Hematopoietic multipotent progenitor cell treated with erythropoietin and hydrocortisone succinate and interleukin-3 and kit ligand, for 17 days (in vitro differentiated cells): ENCODE measurements at regions not wholly inside any gene's neighbourhood (a gene's known extent, or its start where the extent isn't known, plus 50 kb on each side); places are given as distances from the start of the nearest gene placed in this dataset.

Experiments
- DNase-seq: peaks from one replicate; pipeline ENCODE4 v3.0.0-alpha.2; 2015; ENCODE audit warnings: low spot score

GRCh38 chr6:9482030-9482738, 932.7 kb downstream of the TFAP2A start:
- DNase-seq = no peak

GRCh38 chr6:9481292-9482029, 933.4 kb downstream of the TFAP2A start:
- DNase-seq = no peak

GRCh38 chr6:9468277-9468676, 946.6 kb downstream of the TFAP2A start:
- DNase-seq = no peak

GRCh38 chr6:9467741-9468140, 947.1 kb downstream of the TFAP2A start:
- no peak for DNase-seq

- no peak for DNase-seq
These were observed 950.3 kb downstream of the TFAP2A start for GRCh38 chr6:9464583-9464982.

GRCh38 chr6:9463311-9463710, 951.6 kb downstream of the TFAP2A start:
- DNase-seq = no peak

- no peak for DNase-seq
These were observed 953.7 kb downstream of the TFAP2A start for GRCh38 chr6:9461188-9461587.

GRCh38 chr6:9458424-9458823, 956.5 kb downstream of the TFAP2A start:
- no peak for DNase-seq

- DNase-seq = no peak
These were observed 958.8 kb downstream of the TFAP2A start for GRCh38 chr6:9455864-9456658.

- DNase-seq = no peak
These were observed 975.1 kb downstream of the TFAP2A start for GRCh38 chr6:9439621-9440330.

- DNase-seq = no peak
These were observed 977.0 kb downstream of the TFAP2A start for GRCh38 chr6:9437836-9438235.

GRCh38 chr6:9435281-9435680, 979.6 kb downstream of the TFAP2A start:
- DNase-seq = no peak

- no peak for DNase-seq
These were observed 982.9 kb downstream of the TFAP2A start for GRCh38 chr6:9431945-9432344.

GRCh38 chr6:9428421-9429172, 986.3 kb downstream of the TFAP2A start:
- DNase-seq = no peak

GRCh38 chr6:9422138-9422537, 986.8 kb upstream of the SLC35B3 start:
- no peak for DNase-seq

- no peak for DNase-seq
These were observed 985.1 kb upstream of the SLC35B3 start for GRCh38 chr6:9420316-9421015.

GRCh38 chr6:9417400-9417799, 982.1 kb upstream of the SLC35B3 start:
- no peak for DNase-seq

GRCh38 chr6:9412951-9413559, 977.7 kb upstream of the SLC35B3 start:
- DNase-seq = no peak

GRCh38 chr6:9409126-9409525, 973.8 kb upstream of the SLC35B3 start:
- no peak for DNase-seq

- DNase-seq = no peak
These were observed 973.2 kb upstream of the SLC35B3 start for GRCh38 chr6:9408402-9409117.
